ENCODE measurements at regions not wholly inside any gene's neighbourhood (a gene's known extent, or its start where the extent isn't known, plus 50 kb on each side); places are given as distances from the start of the nearest gene placed in this dataset.

DNA sequence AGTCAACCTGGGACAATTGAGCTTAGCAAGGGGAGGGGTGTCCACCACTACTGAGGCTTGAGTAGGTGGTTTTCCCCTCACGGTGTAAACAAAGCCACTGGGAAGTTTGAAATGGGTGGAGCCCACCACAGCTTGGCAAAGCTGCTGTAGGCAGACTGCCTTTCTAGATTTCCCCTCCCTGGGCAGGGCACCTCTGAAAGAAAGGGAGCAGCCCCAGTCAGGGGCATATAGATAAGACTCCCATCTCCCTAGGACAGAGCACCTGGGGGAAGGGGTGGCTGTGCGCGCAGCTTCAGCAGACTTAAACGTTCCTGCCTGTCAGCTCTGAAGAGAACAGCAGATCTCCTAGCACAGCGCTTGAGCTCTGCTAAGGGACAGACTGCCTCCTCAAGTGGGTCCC lies 758.4 kb downstream of the LTN1 start:
- Histone ChIP-seq H2AK5ac (ENCODE audit: low read length) (no peak overlapping the region), H3K14ac (ENCODE audit: low read length) (no peak overlapping the region), H4K12ac (ENCODE audit: low read depth, low read length) (no peak overlapping the region), H3K36me3 (ENCODE audit: control insufficient read depth in 1 of 2, insufficient read depth in 2 of 2, low read length in 2 of 2) (no peaks in the 10 kb centered on the region), H3K4me3 (ENCODE audit: low read depth, low read length) (no peak overlapping the region), H3K27me3 (ENCODE audit: insufficient read depth, low read length) (no peaks in the 10 kb centered on the region), H3K4me1 (ENCODE audit: control insufficient read depth in 1 of 2, insufficient read depth in 2 of 2, low read length in 2 of 2) (no peaks in the 10 kb centered on the region), H3K4me2 (ENCODE audit: low read length) (no peak overlapping the region), H3K23ac (ENCODE audit: low read length) (no peak overlapping the region), H4K8ac (ENCODE audit: low read depth, low read length) (no peak overlapping the region), H2BK12ac (ENCODE audit: low read length) (no peak overlapping the region), H3K79me2 (ENCODE audit: control insufficient read depth, insufficient read depth, low read length, poor library complexity) (no peaks in the 10 kb centered on the region), H3K4ac (ENCODE audit: low read depth, low read length) (no peak overlapping the region), H3K79me1 (ENCODE audit: low read length) (no peaks in the 10 kb centered on the region), H3K9ac (ENCODE audit: low read length) (no peak overlapping the region), H4K91ac (ENCODE audit: low read depth, low read length) (no peak overlapping the region), H3K9me3 (ENCODE audit: insufficient read depth, low read depth, low read length) (peaks cover 2% of the 10 kb centered on the region), H2BK120ac (ENCODE audit: insufficient read depth, low read length, poor library complexity) (no peak overlapping the region), H3K27ac (ENCODE audit: low read depth, low read length) (no peak overlapping the region), H2BK5ac (ENCODE audit: low read depth, low read length, poor library complexity) (no peak overlapping the region), H3K18ac (ENCODE audit: low read length) (no peak overlapping the region), H2AFZ (ENCODE audit: insufficient read depth, low read length, poor library complexity) (no peak overlapping the region)
- no peak for DNase-seq
- no CpG with 5 or more reads among the region's 5 CpGs for WGBS (ENCODE audit: extremely low coverage, insufficient coverage, insufficient read length)

DNA sequence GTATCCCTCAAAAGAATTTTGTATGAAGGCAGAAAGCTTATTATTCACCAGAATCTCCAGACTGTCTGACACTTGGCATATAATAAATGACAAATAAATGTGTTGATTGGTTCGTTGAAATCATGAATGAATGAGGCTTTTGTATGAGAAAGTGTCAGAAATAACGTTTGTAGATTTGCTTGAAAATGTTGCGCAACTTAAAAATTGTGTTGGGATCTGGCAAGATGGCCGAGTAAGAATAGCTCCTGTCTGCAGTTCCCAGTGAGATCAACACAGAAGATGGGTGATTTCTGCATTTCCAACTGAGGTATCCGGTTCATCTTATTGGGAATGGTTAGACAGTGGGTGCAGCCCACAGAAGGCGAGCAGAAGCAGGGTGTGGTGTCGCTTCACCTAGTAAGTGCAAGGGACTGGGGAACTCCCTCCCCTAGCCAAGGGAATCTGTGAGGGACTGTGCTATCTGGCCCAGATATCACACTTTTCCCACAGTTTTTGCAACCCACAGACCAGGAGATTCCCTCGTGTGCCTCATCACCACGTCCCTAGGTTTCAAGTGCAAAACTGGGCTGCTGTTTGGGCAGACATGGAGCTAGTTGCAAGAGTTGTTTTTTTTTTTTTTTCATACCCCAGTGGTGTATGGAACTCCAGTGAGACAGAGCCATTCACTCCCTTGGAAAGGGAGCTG lies 759.0 kb downstream of the LTN1 start:
- H3K4ac ChIP-seq (ENCODE audit: low read depth, low read length) = no peak overlapping the region
- no peak overlapping the region for H3K4me2 ChIP-seq (ENCODE audit: low read length)
- no peak overlapping the region for H4K12ac ChIP-seq (ENCODE audit: low read depth, low read length)
- H3K14ac ChIP-seq (ENCODE audit: low read length) = no peak overlapping the region
- DNase-seq = no peak
- H3K79me2 ChIP-seq (ENCODE audit: control insufficient read depth, insufficient read depth, low read length, poor library complexity) = no peaks in the 10 kb centered on the region
- no peak overlapping the region for H2BK120ac ChIP-seq (ENCODE audit: insufficient read depth, low read length, poor library complexity)
- H3K36me3 ChIP-seq (ENCODE audit: control insufficient read depth in 1 of 2, insufficient read depth in 2 of 2, low read length in 2 of 2) = no peaks in the 10 kb centered on the region
- no peaks in the 10 kb centered on the region for H3K4me1 ChIP-seq (ENCODE audit: control insufficient read depth in 1 of 2, insufficient read depth in 2 of 2, low read length in 2 of 2)
- no peak overlapping the region for H2BK12ac ChIP-seq (ENCODE audit: low read length)
- no peak overlapping the region for H2BK5ac ChIP-seq (ENCODE audit: low read depth, low read length, poor library complexity)
- no peak overlapping the region for H3K27ac ChIP-seq (ENCODE audit: low read depth, low read length)
- no peak overlapping the region for H3K4me3 ChIP-seq (ENCODE audit: low read depth, low read length)
- no peak overlapping the region for H3K23ac ChIP-seq (ENCODE audit: low read length)
- H2AK5ac ChIP-seq (ENCODE audit: low read length) = no peak overlapping the region
- peaks cover 2% of the 10 kb centered on the region for H3K9me3 ChIP-seq (ENCODE audit: insufficient read depth, low read depth, low read length)
- H3K9ac ChIP-seq (ENCODE audit: low read length) = no peak overlapping the region
- no peaks in the 10 kb centered on the region for H3K27me3 ChIP-seq (ENCODE audit: insufficient read depth, low read length)
- H3K18ac ChIP-seq (ENCODE audit: low read length) = no peak overlapping the region
- H4K8ac ChIP-seq (ENCODE audit: low read depth, low read length) = no peak overlapping the region
- H4K91ac ChIP-seq (ENCODE audit: low read depth, low read length) = no peak overlapping the region
- H3K79me1 ChIP-seq (ENCODE audit: low read length) = no peaks in the 10 kb centered on the region
- WGBS (ENCODE audit: extremely low coverage, insufficient coverage, insufficient read length) = no CpG with 5 or more reads among the region's 9 CpGs
- H2AFZ ChIP-seq (ENCODE audit: insufficient read depth, low read length, poor library complexity) = no peak overlapping the region

DNA sequence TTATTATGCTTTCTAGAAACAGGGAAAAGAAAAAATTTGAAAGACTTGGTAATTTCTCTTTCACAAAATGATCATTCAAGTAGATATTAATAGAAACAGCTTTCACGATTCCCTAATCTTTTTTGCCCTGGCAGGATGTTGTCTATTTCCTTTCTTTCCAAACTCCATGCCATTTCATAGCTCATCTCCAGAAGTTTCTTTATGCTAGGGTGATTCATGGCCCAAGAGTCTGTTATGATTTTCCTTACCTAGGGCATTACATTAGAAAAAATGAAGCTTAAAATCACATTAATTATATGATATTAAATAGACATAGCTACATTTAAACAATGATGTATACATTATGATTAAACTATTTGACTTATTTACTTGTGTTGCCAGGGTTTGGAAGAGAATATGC lies 762.1 kb downstream of the LTN1 start:
- Histone ChIP-seq H2AFZ (ENCODE audit: insufficient read depth, low read length, poor library complexity) (no peak overlapping the region), H3K4me2 (ENCODE audit: low read length) (no peak overlapping the region), H3K27ac (ENCODE audit: low read depth, low read length) (no peak overlapping the region), H4K91ac (ENCODE audit: low read depth, low read length) (no peak overlapping the region), H3K18ac (ENCODE audit: low read length) (no peak overlapping the region), H2BK5ac (ENCODE audit: low read depth, low read length, poor library complexity) (no peak overlapping the region), H2AK5ac (ENCODE audit: low read length) (no peak overlapping the region), H3K4me3 (ENCODE audit: low read depth, low read length) (no peak overlapping the region), H2BK120ac (ENCODE audit: insufficient read depth, low read length, poor library complexity) (no peak overlapping the region), H3K79me1 (ENCODE audit: low read length) (no peaks in the 10 kb centered on the region), H3K79me2 (ENCODE audit: control insufficient read depth, insufficient read depth, low read length, poor library complexity) (no peaks in the 10 kb centered on the region), H3K23ac (ENCODE audit: low read length) (no peak overlapping the region), H3K9ac (ENCODE audit: low read length) (no peak overlapping the region), H3K4me1 (ENCODE audit: control insufficient read depth in 1 of 2, insufficient read depth in 2 of 2, low read length in 2 of 2) (no peaks in the 10 kb centered on the region), H3K27me3 (ENCODE audit: insufficient read depth, low read length) (no peaks in the 10 kb centered on the region), H4K8ac (ENCODE audit: low read depth, low read length) (no peak overlapping the region), H4K12ac (ENCODE audit: low read depth, low read length) (no peak overlapping the region), H3K4ac (ENCODE audit: low read depth, low read length) (no peak overlapping the region), H3K14ac (ENCODE audit: low read length) (no peak overlapping the region), H2BK12ac (ENCODE audit: low read length) (no peak overlapping the region), H3K36me3 (ENCODE audit: control insufficient read depth in 1 of 2, insufficient read depth in 2 of 2, low read length in 2 of 2) (no peaks in the 10 kb centered on the region), H3K9me3 (ENCODE audit: insufficient read depth, low read depth, low read length) (peaks cover 2% of the 10 kb centered on the region)
- DNase-seq = no peak
- no CpG with 5 or more reads among the region's 1 CpG for WGBS (ENCODE audit: extremely low coverage, insufficient coverage, insufficient read length)

DNA sequence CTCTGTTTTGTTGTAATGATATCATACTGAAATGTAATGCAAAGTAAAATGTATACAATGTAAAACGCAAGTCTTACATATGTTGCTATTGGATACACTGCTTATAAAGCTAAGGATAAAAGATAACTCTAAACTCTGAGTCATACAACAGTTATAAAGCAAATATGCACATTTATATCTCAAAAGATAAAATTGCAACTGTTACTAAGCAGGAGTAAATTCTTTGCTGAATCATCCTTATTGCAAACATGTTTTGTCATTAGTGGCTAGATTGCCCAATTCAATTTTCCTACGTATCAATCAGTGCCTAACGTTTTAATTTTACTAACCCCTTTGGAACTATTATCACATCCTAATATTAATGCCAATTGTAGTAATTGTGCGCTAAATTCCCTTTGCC lies 762.9 kb downstream of the LTN1 start:
- no peak overlapping the region for H2BK120ac ChIP-seq (ENCODE audit: insufficient read depth, low read length, poor library complexity)

More for the DNA sequence above, 762.9 kb downstream of the LTN1 start:
- peak in 1 of 2 donors; percentile 60 for DNase-seq
- no peak overlapping the region for H2BK12ac ChIP-seq (ENCODE audit: low read length)
- no peak overlapping the region for H3K23ac ChIP-seq (ENCODE audit: low read length)
- no peak overlapping the region for H4K12ac ChIP-seq (ENCODE audit: low read depth, low read length)
- H3K4ac ChIP-seq (ENCODE audit: low read depth, low read length) = no peak overlapping the region
- no peak overlapping the region for H3K4me2 ChIP-seq (ENCODE audit: low read length)
- no peak overlapping the region for H2AFZ ChIP-seq (ENCODE audit: insufficient read depth, low read length, poor library complexity)
- H3K4me3 ChIP-seq (ENCODE audit: low read depth, low read length) = no peak overlapping the region
- no peaks in the 10 kb centered on the region for H3K79me2 ChIP-seq (ENCODE audit: control insufficient read depth, insufficient read depth, low read length, poor library complexity)
- H4K91ac ChIP-seq (ENCODE audit: low read depth, low read length) = no peak overlapping the region
- H2BK5ac ChIP-seq (ENCODE audit: low read depth, low read length, poor library complexity) = no peak overlapping the region
- WGBS (ENCODE audit: extremely low coverage, insufficient coverage, insufficient read length) = no CpG with 5 or more reads among the region's 4 CpGs
- no peaks in the 10 kb centered on the region for H3K79me1 ChIP-seq (ENCODE audit: low read length)
- H3K27ac ChIP-seq (ENCODE audit: low read depth, low read length) = no peak overlapping the region
- H3K18ac ChIP-seq (ENCODE audit: low read length) = no peak overlapping the region
- H4K8ac ChIP-seq (ENCODE audit: low read depth, low read length) = no peak overlapping the region
- no peak overlapping the region for H2AK5ac ChIP-seq (ENCODE audit: low read length)
- no peak overlapping the region for H3K14ac ChIP-seq (ENCODE audit: low read length)
- H3K27me3 ChIP-seq (ENCODE audit: insufficient read depth, low read length) = no peaks in the 10 kb centered on the region
- no peaks in the 10 kb centered on the region for H3K4me1 ChIP-seq (ENCODE audit: control insufficient read depth in 1 of 2, insufficient read depth in 2 of 2, low read length in 2 of 2)
- peaks cover 2% of the 10 kb centered on the region for H3K9me3 ChIP-seq (ENCODE audit: insufficient read depth, low read depth, low read length)
- no peaks in the 10 kb centered on the region for H3K36me3 ChIP-seq (ENCODE audit: control insufficient read depth in 1 of 2, insufficient read depth in 2 of 2, low read length in 2 of 2)
- H3K9ac ChIP-seq (ENCODE audit: low read length) = no peak overlapping the region
